RWPE2 (cell line): ENCODE measurements at regions not wholly inside any gene's neighbourhood (a gene's known extent, or its start where the extent isn't known, plus 50 kb on each side); places are given as distances from the start of the nearest gene placed in this dataset.
"Not testable (repeated sequence)": the region's sequence is repeated elsewhere in the genome, so short reads cannot be mapped to it uniquely, and the experiment has no call there.

ENCODE experiments used
- ATAC-seq: fragments of 200-7000 bp; cut with Tn5 transposase; 3 replicates; pipeline ENCODE4 v1.9.1; 2021; ENCODE audit warnings: low read depth
- DNase-seq: peaks from one replicate; pipeline ENCODE4 v3.0.0-alpha.2; 2020; ENCODE audit warnings: low spot score
- H3K27ac ChIP-seq: fragments of 450-650 bp; 2 replicates; pipeline ENCODE4 v1.5.1; 2017; ENCODE audit warnings: mild to moderate bottlenecking; ENCODE audit not compliant: poor library complexity, severe bottlenecking
- H3K27me3 ChIP-seq: fragments of 250-450 bp; sonication (Bioruptor Pico); 2 replicates; pipeline ENCODE4 v1.5.1; 2021; ENCODE audit warnings: mild to moderate bottlenecking, moderate library complexity; ENCODE audit not compliant: insufficient read depth, poor library complexity, severe bottlenecking
- H3K36me3 ChIP-seq: fragments of 250-450 bp; sonication (Bioruptor Pico); 2 replicates; pipeline ENCODE4 v1.5.1; 2020; ENCODE audit warnings: low read depth, mild to moderate bottlenecking, moderate library complexity
- H3K4me1 ChIP-seq: fragments of 250-450 bp; sonication (Bioruptor Pico); 2 replicates; pipeline ENCODE4 v1.5.1; 2021; ENCODE audit warnings: mild to moderate bottlenecking, moderate library complexity; ENCODE audit not compliant: insufficient read depth, poor library complexity, severe bottlenecking
- H3K4me3 ChIP-seq: fragments of 250-450 bp; sonication (Bioruptor Pico); 2 replicates; pipeline ENCODE4 v1.5.1; 2021; ENCODE audit warnings: mild to moderate bottlenecking, moderate library complexity; ENCODE audit not compliant: severe bottlenecking
- H3K9me3 ChIP-seq: fragments of 250-450 bp; sonication (Bioruptor Pico); 2 replicates; pipeline ENCODE4 v1.5.1; 2021; ENCODE audit warnings: mild to moderate bottlenecking, moderate library complexity; ENCODE audit not compliant: severe bottlenecking
- CTCF ChIP-seq: fragments of 450-650 bp; IDR thresholded peaks from one replicate; pipeline ENCODE4 v1.5.1; 2017; ENCODE audit warnings: mild to moderate bottlenecking, moderate library complexity; ENCODE audit not compliant: poor library complexity, severe bottlenecking

GRCh38 chr2:95685513-95685912, 93.7 kb downstream of the TRIM43 start:
- Histone ChIP-seq H3K27me3 (no peaks in the 10 kb centered on the region), H3K4me1 (peaks cover 12% of the 10 kb centered on the region), H3K9me3 (no peaks in the 10 kb centered on the region), H3K27ac (peak overlapping the region; percentile 60), H3K36me3 (no peaks in the 10 kb centered on the region), H3K4me3 (no peak overlapping the region)
- DNase-seq (no peak), ATAC-seq (no peak)
- no peak for TF ChIP-seq CTCF

- not testable (repeated sequence) for DNase-seq, H3K36me3 ChIP-seq, H3K4me3 ChIP-seq, H3K9me3 ChIP-seq, H3K27me3 ChIP-seq
- H3K27ac ChIP-seq = peak overlapping the region; percentile 60
- peak; percentile 71 for ATAC-seq
- H3K4me1 ChIP-seq = peaks cover 12% of the 10 kb centered on the region
Measured at GRCh38 chr2:95686056-95686825, 94.4 kb downstream of the TRIM43 start.

GRCh38 chr2:95687852-95688251, 96.1 kb downstream of the TRIM43 start:
- H3K36me3 ChIP-seq, H3K4me3 ChIP-seq, H3K27ac ChIP-seq, H3K9me3 ChIP-seq, H3K27me3 ChIP-seq, DNase-seq: not testable (repeated sequence)
- peaks cover 12% of the 10 kb centered on the region for H3K4me1 ChIP-seq
- peak; percentile 35; the same call in 1 of the 3 replicates for ATAC-seq

- not testable (repeated sequence) for H3K4me1 ChIP-seq, H3K27ac ChIP-seq, DNase-seq, ATAC-seq, H3K27me3 ChIP-seq, H3K9me3 ChIP-seq, H3K4me3 ChIP-seq, H3K36me3 ChIP-seq
Measured at GRCh38 chr2:95691210-95691609, 99.4 kb downstream of the TRIM43 start.

GRCh38 chr2:95693071-95693846, 101.5 kb downstream of the TRIM43 start:
- H3K4me1 ChIP-seq, H3K27me3 ChIP-seq, ATAC-seq, DNase-seq, H3K4me3 ChIP-seq, H3K36me3 ChIP-seq, H3K27ac ChIP-seq, H3K9me3 ChIP-seq: not testable (repeated sequence)

GRCh38 chr2:95695613-95696012, 103.8 kb downstream of the TRIM43 start:
- H3K4me3 ChIP-seq = no peak overlapping the region
- H3K36me3 ChIP-seq = no peaks in the 10 kb centered on the region
- no peak for TF ChIP-seq CTCF
- H3K4me1 ChIP-seq = no peaks in the 10 kb centered on the region
- H3K27me3 ChIP-seq = no peaks in the 10 kb centered on the region
- H3K27ac ChIP-seq = no peak overlapping the region
- no peak for ATAC-seq
- DNase-seq = no peak
- H3K9me3 ChIP-seq = no peaks in the 10 kb centered on the region
